Activated CD8-positive, alpha-beta memory T cell treated with anti-CD3 and anti-CD28 coated beads, Interleukin-2, amount 50 U/mL, for 4 hours (primary cell): ENCODE measurements at regions not wholly inside any gene's neighbourhood (a gene's known extent, or its start where the extent isn't known, plus 50 kb on each side); places are given as distances from the start of the nearest gene placed in this dataset.
"Not testable (repeated sequence)": the region's sequence is repeated elsewhere in the genome, so short reads cannot be mapped to it uniquely, and the experiment has no call there.

Source experiments
- DNase-seq: peaks from one replicate; pipeline ENCODE4 v3.0.0-alpha.2; 2020

DNA sequence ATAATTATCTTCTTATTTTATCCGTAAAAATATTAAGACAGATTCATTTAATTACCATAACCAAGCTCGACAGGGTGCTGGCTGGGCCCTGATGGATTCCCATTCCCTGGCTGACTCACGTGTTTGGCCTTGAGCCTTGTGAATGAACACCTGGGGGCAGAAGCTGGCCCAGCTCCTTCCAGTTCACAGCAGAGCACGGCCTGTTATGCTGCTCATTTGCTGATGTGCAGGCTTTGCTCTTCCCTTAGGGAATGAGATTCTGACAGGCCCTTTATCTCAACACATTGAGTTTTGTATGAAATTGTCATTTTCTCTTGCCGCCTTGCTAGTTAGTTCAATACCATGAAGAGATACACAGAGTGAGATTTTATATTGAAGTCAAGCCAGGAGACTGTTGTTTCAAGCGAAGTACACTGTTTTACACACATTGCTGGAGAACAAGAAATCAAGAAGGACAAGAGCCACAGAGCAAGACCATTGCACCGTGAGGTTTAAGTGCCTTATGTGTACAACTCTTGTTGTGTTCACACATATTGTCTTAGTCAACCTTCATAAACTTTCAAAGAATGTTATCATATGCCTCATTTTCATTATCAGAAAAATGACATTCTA, 1583.3 kb downstream of the STIM2 start:
- DNase-seq = no peak

DNA sequence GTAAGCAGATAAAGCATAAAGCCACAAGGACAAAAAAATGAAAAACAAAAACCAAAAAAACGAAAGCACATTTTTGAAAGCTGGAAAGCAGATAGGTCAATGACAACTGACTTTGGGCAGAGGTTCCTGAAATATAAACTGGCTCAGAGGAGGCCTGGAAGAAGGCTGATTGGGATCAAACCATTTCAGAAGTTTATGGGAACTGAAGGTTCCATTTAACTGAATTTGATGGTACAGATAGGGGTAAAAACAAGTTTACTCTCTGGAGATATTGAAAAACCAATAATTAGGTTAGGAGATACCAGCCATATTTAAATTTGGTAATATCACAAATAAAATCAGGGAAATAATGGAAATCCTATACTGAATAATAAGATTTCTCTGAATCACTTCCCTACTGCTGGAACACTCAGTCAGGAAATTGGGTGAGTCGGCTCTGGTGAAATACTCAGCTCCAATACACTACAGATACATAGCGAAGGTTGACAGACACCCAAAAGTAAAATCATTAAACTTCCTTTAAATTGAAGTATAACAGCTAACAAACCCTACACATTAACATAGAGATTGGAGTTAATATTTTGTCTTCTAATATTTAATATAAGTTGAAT, 1584.3 kb downstream of the STIM2 start:
- DNase-seq = no peak

GRCh38 chr4:28449085-28449484, 1588.4 kb downstream of the STIM2 start:
- no peak for DNase-seq

DNA sequence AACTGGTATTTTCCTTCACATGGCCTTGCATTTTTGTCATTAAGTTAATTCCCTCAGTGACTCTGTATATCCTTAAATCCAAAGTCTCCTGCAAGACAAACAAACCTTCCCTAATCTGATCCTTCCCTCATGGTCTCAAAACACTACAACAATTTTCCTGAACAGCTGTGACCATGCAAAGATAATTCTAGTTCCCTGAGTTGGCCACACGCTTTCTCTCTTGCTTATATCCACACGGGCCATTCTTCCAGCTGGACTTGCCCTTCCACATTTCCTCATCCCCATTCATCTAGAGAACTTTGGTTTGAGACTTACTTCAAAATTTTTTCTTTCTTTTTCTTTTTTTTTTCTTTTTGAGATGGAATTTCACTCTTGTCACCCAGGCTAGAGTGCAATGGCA, 1590.7 kb downstream of the STIM2 start:
- no peak for DNase-seq

GRCh38 chr4:28462766-28463700, 1602.4 kb downstream of the STIM2 start:
- no peak for DNase-seq

- DNase-seq = no peak
Measured at GRCh38 chr4:28464823-28465222, 1604.2 kb downstream of the STIM2 start.

DNA sequence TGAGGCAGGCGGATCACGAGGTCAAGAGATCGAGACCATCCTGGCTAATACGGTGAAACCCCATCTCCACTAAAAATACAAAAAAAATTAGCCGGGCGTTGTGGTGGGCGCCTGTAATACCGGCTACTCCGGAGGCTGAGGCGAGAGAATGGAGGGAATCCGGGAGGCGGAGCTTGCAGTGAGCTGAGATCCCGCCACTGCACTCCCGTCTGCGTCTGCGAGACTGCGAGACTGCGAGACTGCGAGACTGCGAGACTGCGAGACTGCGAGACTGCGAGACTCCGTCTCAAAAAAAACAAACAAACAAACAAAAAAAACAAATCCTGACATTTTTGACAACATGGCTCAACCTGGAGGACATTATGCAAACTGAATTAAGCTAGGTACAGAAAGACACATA, 1606.2 kb downstream of the STIM2 start:
- DNase-seq = not testable (repeated sequence)

DNA sequence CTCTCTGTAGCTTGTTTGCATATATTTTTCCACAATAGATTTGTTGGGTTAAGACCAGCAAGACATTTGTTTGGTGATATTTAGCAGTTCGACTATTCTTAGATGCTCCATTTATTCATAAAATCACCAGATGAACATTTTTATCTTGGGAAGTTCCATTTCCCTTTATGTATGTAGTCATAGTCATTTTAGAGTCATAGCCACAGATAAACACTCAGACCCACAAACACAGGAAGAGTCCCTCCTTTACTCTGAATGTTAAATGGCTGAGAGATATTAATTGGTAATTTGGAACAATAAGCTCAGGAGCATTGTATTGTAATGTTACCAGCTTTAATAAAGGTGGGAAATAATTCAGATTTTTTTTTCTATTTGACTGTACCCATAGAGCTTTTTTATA, 1608.7 kb downstream of the STIM2 start:
- no peak for DNase-seq

DNA sequence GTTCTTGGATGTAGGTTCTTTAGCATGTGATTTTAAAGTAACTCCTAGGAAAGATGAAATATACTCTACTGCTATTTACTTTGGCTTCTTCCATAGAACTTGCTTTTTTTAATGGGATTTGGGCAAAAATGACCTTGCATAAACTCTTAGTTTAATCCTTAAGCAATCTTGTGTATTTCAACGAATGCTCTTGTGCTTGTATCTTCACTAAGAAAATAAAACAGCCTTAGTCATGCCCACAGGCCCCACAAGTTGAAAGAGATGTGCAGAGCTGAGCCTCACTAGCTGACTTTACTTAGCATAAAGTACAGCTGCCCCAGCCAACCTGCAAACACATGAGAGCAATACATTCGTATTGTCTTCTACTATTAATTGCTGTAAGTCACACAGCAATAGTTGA, 1609.2 kb downstream of the STIM2 start:
- no peak for DNase-seq

DNA sequence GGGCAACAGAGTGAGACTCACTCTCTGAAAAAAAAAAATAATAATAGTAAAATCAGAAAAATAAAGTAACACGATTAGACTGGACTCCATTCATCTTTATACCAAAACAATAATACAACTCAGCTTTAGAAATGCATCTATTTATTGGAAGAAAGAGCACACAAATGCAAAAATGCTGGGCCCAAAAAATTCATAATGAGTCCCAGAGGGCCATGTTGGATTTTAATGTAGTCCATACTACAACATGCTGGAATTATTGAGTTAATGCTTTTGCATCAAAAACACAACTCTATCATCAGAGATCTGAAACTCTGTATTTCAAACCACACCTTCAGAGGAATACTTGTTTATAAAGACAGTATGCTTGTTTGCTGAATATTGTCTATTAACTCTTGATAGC, 1614.7 kb downstream of the STIM2 start:
- no peak for DNase-seq

- DNase-seq = no peak
Measured at GRCh38 chr4:28479666-28480065, 1619.0 kb downstream of the STIM2 start.

DNA sequence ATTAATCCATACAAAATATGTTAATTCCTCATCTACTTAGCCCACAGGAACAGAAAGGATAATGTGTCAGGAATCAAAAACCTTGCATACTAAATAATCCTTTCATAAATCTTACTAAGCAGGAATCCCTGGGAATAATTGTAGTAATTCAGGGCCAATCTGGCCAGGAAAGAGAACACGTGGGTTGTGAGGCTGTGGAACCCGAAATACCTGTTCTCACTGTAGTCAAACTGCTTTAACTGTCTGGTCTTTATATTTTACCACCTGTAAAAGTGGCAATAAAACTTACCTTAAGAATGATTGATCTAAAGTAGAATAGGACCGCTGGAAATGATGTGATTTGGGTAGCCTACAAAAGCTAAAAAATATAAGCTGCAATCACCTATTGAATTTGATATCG, 1620.9 kb downstream of the STIM2 start:
- no peak for DNase-seq

GRCh38 chr4:28482580-28483270, 1622.1 kb downstream of the STIM2 start:
- no peak for DNase-seq

GRCh38 chr4:28488021-28488420, 1627.4 kb downstream of the STIM2 start:
- no peak for DNase-seq

- no peak for DNase-seq
Measured at GRCh38 chr4:28490669-28491068, 1630.0 kb downstream of the STIM2 start.

- no peak for DNase-seq
Measured at GRCh38 chr4:28505064-28505463, 1644.4 kb downstream of the STIM2 start.

DNA sequence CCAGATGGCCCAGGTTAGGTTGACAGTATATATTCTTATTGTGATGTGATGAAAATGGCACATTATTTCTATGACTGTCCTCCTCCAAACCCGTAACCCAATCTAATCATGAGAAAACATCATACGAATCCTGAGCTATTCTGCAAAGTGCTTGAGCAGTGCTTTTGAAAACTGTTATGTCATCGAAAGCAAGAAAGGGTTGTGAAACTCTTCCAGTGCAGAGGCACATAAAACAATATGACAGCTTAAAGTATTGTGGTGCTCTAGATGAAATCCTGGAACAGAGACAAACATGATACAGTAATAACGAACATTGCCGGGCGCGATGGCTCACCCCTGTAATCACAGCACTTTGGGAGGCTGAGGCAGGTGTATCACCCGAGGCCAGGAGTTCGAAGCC, 1648.0 kb downstream of the STIM2 start:
- DNase-seq = no peak

GRCh38 chr4:28514766-28515165, 1654.1 kb downstream of the STIM2 start:
- not testable (repeated sequence) for DNase-seq

DNA sequence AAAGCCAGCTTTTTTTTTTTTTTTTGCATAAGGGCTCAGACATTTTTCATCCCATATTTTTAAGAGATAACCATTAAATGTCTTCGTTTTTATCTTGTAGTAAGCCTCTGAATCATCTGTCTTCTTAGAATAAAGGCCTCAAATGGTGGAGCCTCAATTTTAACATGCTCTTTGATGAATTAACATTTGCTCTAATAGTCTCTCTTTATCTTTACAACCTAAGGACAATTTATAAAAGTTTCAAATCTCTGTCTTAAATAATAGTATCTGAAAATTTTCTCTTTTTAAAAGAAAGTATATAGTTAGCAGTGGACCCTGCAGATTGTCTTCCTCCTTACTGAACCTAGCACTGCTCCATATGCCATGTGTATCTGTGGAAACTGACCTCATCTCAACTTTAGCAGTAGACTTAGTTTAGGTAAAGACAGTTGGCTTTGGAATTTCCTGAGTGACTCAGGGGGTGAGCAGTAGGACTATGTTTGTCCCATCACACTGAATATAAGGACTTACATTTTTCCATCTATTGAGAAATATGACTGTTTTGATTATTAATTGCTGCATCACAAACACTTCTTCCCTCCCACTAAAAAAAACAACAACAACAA, 1658.0 kb downstream of the STIM2 start:
- DNase-seq = no peak

DNA sequence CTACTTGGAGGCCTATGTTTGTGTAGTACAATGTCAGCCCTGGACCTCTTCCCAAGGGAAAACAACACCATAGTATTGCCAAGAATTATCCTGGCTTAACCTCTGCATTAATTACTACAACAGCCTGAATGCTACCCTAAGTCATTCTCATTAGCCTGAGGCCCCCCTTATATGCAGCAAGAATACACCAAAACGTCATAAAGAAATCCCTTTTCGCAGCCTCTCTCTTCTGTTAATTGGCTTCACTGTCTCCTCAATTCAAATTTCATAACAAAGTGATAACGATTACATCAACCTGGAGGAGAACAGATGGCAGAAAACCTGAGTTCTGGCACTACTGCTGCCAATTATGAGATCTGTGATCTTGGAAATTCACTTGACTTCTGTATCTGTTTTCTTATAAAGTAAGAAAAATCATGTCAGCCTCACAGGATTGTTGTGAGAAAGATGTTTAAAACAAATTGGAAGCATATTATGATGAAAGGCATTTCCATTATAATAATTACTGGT, 1663.1 kb downstream of the STIM2 start:
- no peak for DNase-seq

DNA sequence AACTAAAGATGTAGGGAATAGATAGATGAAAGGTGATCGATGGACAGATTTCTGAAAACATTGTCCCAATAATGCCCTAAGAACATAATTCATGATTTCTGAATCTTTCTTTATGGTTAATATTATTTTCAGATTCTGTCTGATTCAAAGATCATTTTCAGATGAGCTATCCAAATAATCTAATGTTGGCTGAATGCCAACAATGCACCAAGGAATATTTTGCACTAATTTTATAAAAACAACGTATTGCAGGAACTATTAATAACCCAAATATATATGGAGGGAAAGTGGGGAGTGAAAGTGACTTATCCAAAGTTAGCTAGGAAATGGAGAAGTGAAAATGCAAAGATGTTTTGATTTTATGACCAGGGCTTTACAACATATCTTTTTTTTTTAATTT, 1675.5 kb downstream of the STIM2 start:
- no peak for DNase-seq

DNA sequence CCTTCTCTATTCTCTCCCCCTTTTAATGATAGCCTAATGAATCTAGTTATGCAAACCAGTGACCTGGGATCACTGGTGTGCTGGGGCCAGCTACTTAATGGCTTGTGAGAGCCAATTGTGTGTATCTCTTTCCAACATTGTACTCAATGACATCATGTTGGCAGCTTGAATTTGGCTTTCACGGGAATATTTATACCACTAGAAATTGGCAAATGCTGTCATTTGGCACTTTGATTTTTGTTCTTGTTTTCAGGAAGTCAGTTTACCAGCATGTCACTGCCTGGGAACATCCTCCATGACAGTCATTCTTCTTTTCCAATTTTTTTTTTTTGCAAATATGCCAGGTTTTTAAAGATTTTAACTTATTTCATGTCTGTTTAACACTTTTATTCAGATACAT, 1685.3 kb downstream of the STIM2 start:
- DNase-seq = no peak

GRCh38 chr4:28548136-28548535, 1687.5 kb downstream of the STIM2 start:
- no peak for DNase-seq
